ENCODE measurements at regions not wholly inside any gene's neighbourhood (a gene's known extent, or its start where the extent isn't known, plus 50 kb on each side); places are given as distances from the start of the nearest gene placed in this dataset.

DNA sequence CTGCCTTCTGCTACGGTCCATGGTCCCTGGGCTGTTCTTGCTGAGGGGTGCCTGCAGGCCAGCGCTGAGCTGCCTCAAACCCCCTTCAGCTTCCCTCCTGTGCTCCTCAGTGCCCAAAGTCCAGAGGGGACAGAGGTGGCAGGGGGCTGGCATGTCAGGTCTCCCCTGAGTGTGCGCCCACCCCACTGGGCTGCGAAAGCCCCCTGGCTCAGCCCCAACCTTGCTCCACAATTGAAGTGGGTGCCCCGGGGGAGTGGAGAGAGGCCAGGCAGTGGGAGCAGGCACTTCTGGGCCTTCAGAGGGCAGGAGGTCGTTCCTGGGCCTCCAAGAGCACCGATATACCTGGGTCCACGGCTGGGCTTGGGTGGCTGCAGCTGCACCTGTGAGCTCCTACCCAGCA is 548.7 kb upstream of the FAM98A start (continued):
- TF ChIP-seq CHD7 (IDR thresholded peaks at IDR 0.05; ENCODE audit: insufficient replicate concordance, low read length) (no peak), TAF7 (optimal IDR thresholded peaks at IDR 0.05; ENCODE audit: borderline replicate concordance, low read depth, low read length) (no peak)

Data from H1 (cell line).